IMR-90 (cell line): ENCODE measurements at regions not wholly inside any gene's neighbourhood (a gene's known extent, or its start where the extent isn't known, plus 50 kb on each side); places are given as distances from the start of the nearest gene placed in this dataset.

Experiments used
- ATAC-seq: fragments of 200-7000 bp; cut with Tn5 transposase; 2 replicates; pipeline ENCODE4 v1.9.1; 2020; ENCODE audit warnings: low read depth, mild to moderate bottlenecking, moderate library complexity
- BruUV-seq: library from RNA; stranded (reverse); fragments of 400-500 nt; replicated peaks from 2 replicates; lab custom pipeline; 2021; lab: Mats Ljungman, UMichigan
- CTCF ChIA-PET: fragments of 300-600 bp; formaldehyde crosslinking; extraction: SDS; loops from one replicate; lab custom pipeline; 2021; ENCODE audit warnings: antibody characterized with exemption; lab: Yijun Ruan, JAX
- POLR2A ChIA-PET: fragments of 300-600 bp; sonication (Branson Sonifier 250); formaldehyde crosslinking; loops from one replicate; lab custom pipeline; 2022; ENCODE audit warnings: antibody characterized with exemption; ENCODE audit not compliant: unreplicated experiment; lab: Charles Lee
- DNase-seq: peaks from one replicate; pipeline ENCODE4 v3.0.0; 2013
- H2AFZ ChIP-seq: replicated peaks from 2 replicates; pipeline ENCODE3; 2013; ENCODE audit warnings: low read length, mild to moderate bottlenecking; ENCODE audit not compliant: poor library complexity
- H2AK5ac ChIP-seq: 2 replicates; pipeline ENCODE4 v1.6.1; 2013; ENCODE audit warnings: low read depth, low read length, inconsistent platforms
- H2AK9ac ChIP-seq: replicated peaks from 2 replicates; pipeline ENCODE3; 2013; ENCODE audit warnings: mild to moderate bottlenecking, low read depth, low read length, moderate library complexity; ENCODE audit not compliant: poor library complexity
- H2BK120ac ChIP-seq: 2 replicates; pipeline ENCODE4 v1.6.1; 2013; ENCODE audit warnings: low read depth, low read length, inconsistent platforms
- H2BK15ac ChIP-seq: 3 replicates; pipeline ENCODE4 v1.6.1; 2013; ENCODE audit warnings: low read depth, low read length, inconsistent platforms
- H2BK20ac ChIP-seq: 2 replicates; pipeline ENCODE4 v1.6.1; 2013; ENCODE audit warnings: low read depth, mild to moderate bottlenecking, inconsistent platforms, low read length, moderate library complexity
- H2BK5ac ChIP-seq: 2 replicates; pipeline ENCODE4 v1.6.1; 2013; ENCODE audit warnings: mild to moderate bottlenecking, low read depth, low read length, inconsistent platforms; ENCODE audit not compliant: poor library complexity, severe bottlenecking
- H3K14ac ChIP-seq: replicated peaks from 2 replicates; pipeline ENCODE4 v1.6.1; 2013; ENCODE audit warnings: low read depth, low read length, inconsistent platforms
- H3K18ac ChIP-seq: 2 replicates; pipeline ENCODE4 v1.6.1; 2013; ENCODE audit warnings: low read depth, low read length, control low read depth
- H3K23ac ChIP-seq: 2 replicates; pipeline ENCODE4 v1.6.1; 2013; ENCODE audit warnings: low read depth, low read length, inconsistent platforms
- H3K27ac ChIP-seq: 2 replicates; pipeline ENCODE4 v1.5.1; 2013; ENCODE audit warnings: mild to moderate bottlenecking, control low read depth, low read length; ENCODE audit not compliant: insufficient read depth
- H3K27me3 ChIP-seq: 2 replicates; pipeline ENCODE4 v1.6.1; 2013; ENCODE audit warnings: low read length; ENCODE audit not compliant: control insufficient read depth, insufficient read depth
- H3K36me3 ChIP-seq: 2 replicates; pipeline ENCODE4 v1.6.1; 2013; ENCODE audit warnings: low read length, mixed read lengths; ENCODE audit not compliant: control insufficient read depth, insufficient read depth
- H3K4ac ChIP-seq: 2 replicates; pipeline ENCODE4 v1.6.1; 2013; ENCODE audit warnings: low read depth, low read length, inconsistent platforms
- H3K4me1 ChIP-seq: 2 replicates; pipeline ENCODE4 v1.6.1; 2013; ENCODE audit warnings: low read length, mixed read lengths; ENCODE audit not compliant: control insufficient read depth, insufficient read depth
- H3K4me2 ChIP-seq: 2 replicates; pipeline ENCODE4 v1.6.1; 2013; ENCODE audit warnings: low read depth, mild to moderate bottlenecking, control low read depth, low read length, moderate library complexity
- H3K4me3 ChIP-seq: 2 replicates; pipeline ENCODE4 v1.5.1; 2013; ENCODE audit warnings: low read depth, mild to moderate bottlenecking, control low read depth, low read length, moderate library complexity; ENCODE audit not compliant: insufficient read depth
- H3K56ac ChIP-seq: 2 replicates; pipeline ENCODE4 v1.6.1; 2013; ENCODE audit warnings: low read length, inconsistent platforms; ENCODE audit not compliant: insufficient read depth; ENCODE audit errors: extremely low read depth
- H3K79me1 ChIP-seq, 2 experiments: 2 replicates each; pipeline ENCODE4 v1.6.1; 2013; ENCODE audit warnings: low read length in 2 of 2, inconsistent platforms in 1 of 2, low read depth in 1 of 2
- H3K9ac ChIP-seq: 2 replicates; pipeline ENCODE4 v1.6.1; 2013; ENCODE audit warnings: low read depth, low read length, control low read depth
- H3K9me1 ChIP-seq: 2 replicates; pipeline ENCODE4 v1.6.1; 2013; ENCODE audit warnings: low read length, inconsistent platforms; ENCODE audit not compliant: insufficient read depth
- H3K9me3 ChIP-seq: 2 replicates; pipeline ENCODE4 v1.6.1; 2013; ENCODE audit warnings: low read length; ENCODE audit not compliant: control insufficient read depth, insufficient read depth
- H4K20me1 ChIP-seq: 2 replicates; pipeline ENCODE4 v1.6.1; 2013; ENCODE audit warnings: low read length, inconsistent platforms; ENCODE audit not compliant: insufficient read depth
- H4K5ac ChIP-seq: 2 replicates; pipeline ENCODE4 v1.6.1; 2013; ENCODE audit warnings: mild to moderate bottlenecking, low read depth, low read length, control low read depth
- H4K8ac ChIP-seq, 2 experiments: 2 replicates each; pipeline ENCODE4 v1.6.1; 2013; ENCODE audit warnings: low read depth in 2 of 2, low read length in 2 of 2, control low read depth in 1 of 2, inconsistent platforms in 1 of 2
- H4K91ac ChIP-seq: 2 replicates; pipeline ENCODE4 v1.6.1; 2013; ENCODE audit warnings: low read depth, low read length, inconsistent platforms; ENCODE audit not compliant: insufficient read depth
- CTCF ChIP-seq: conservative IDR thresholded peaks from 2 replicates; pipeline ENCODE4 v1.5.1; 2012; ENCODE audit warnings: mild to moderate bottlenecking, low read depth, low read length, improper control_type of control experiment
- ELK1 ChIP-seq: fragments of 150-350 bp; IDR thresholded peaks from 2 replicates; pipeline ENCODE4 v1.6.1; 2016; ENCODE audit warnings: low read depth, mild to moderate bottlenecking, low read length, moderate library complexity, borderline replicate concordance
- FOS ChIP-seq: fragments of 150-350 bp; IDR thresholded peaks from 2 replicates; pipeline ENCODE4 v1.6.1; 2016; ENCODE audit warnings: low read depth, low read length
- MAFK ChIP-seq: IDR thresholded peaks from 2 replicates; pipeline ENCODE4 v1.6.1; 2012; ENCODE audit warnings: low read depth, low read length, improper control_type of control experiment
- MAZ ChIP-seq: IDR thresholded peaks from 2 replicates; pipeline ENCODE4 v1.6.1; 2012; ENCODE audit warnings: low read depth, mild to moderate bottlenecking, low read length, improper control_type of control experiment, moderate library complexity, borderline replicate concordance
- MXI1 ChIP-seq: IDR thresholded peaks from 2 replicates; pipeline ENCODE4 v1.6.1; 2012; ENCODE audit warnings: low read depth, mild to moderate bottlenecking, low read length, moderate library complexity, borderline replicate concordance
- NFE2L2 ChIP-seq: fragments of 150-350 bp; IDR thresholded peaks from 2 replicates; pipeline ENCODE4 v1.6.1; 2016; ENCODE audit warnings: low read depth, mild to moderate bottlenecking, low read length
- POLR2A ChIP-seq: IDR thresholded peaks from 2 replicates; pipeline ENCODE4 v1.6.1; 2012; ENCODE audit warnings: mild to moderate bottlenecking, low read depth, low read length
- RAD21 ChIP-seq: IDR thresholded peaks from 2 replicates; pipeline ENCODE4 v1.6.1; 2012; ENCODE audit warnings: low read length, improper control_type of control experiment
- RFX5 ChIP-seq: IDR thresholded peaks from 2 replicates; pipeline ENCODE4 v1.8.0; 2012; ENCODE audit warnings: low read depth, mild to moderate bottlenecking, low read length, moderate library complexity
- WGBS, 2 experiments: methylation state at CpG; one replicate each; pipeline versions ENCODE4 v1.1.5 to v1.1.7; 2013; ENCODE audit warnings: missing lambda C conversion rate in 2 of 2; ENCODE audit not compliant: insufficient read length in 1 of 2; ENCODE audit errors: extremely low coverage in 2 of 2; 5-methylcytosine and 5-hydroxymethylcytosine counted together
- dilution Hi-C: fragments of 300-500 bp; cut with HindIII; formaldehyde crosslinking; loops from one replicate; pipeline ENCODE4 v1.14.3; 2018; ENCODE audit warnings: low sequenced_read_pairs; ENCODE audit not compliant: unreplicated experiment
- in situ Hi-C: fragments of 300-500 bp; cut with MboI; formaldehyde crosslinking; loops from 3 replicates; pipeline ENCODE4 v1.14.3; 2019; ENCODE audit warnings: low sequenced_read_pairs, inconsistent platforms, mixed read lengths
- intact Hi-C: fragments of 100-400 bp; cut with micrococcal nuclease; formaldehyde crosslinking; loops from 2 replicates; pipeline ENCODE4 v1.10.0; 2022

GRCh38 chr11:35082321-35083180, 56.4 kb upstream of the CD44 start:
- Histone ChIP-seq H2BK20ac (peak overlapping the region; percentile 99), H3K4me2 (peak overlapping the region; percentile 73), H3K9ac (peak overlapping the region; percentile 3; the same call in 1 of the 2 replicates), H3K9me1 (peaks cover 20% of the 10 kb centered on the region), H2AFZ (peak overlapping the region; percentile 91), H3K27ac (peak overlapping the region; percentile 60), H3K27me3 (no peaks in the 10 kb centered on the region), H3K56ac (peak overlapping the region; percentile 59), H3K4me3 (no peak overlapping the region), H3K4me1 (peaks cover 21% of the 10 kb centered on the region), H4K5ac (peak overlapping the region; percentile 83), H3K36me3 (no peaks in the 10 kb centered on the region), H4K8ac (peak overlapping the region in 1 of 2 experiments; percentile 86; a peak in 2 of 4 replicates), H2BK15ac (peak overlapping the region; percentile 49; the same call in 2 of the 3 replicates), H2AK9ac (peak overlapping the region; percentile 59), H2AK5ac (peak overlapping the region; percentile 65), H3K23ac (peak overlapping the region; percentile 98), H3K14ac (peak overlapping the region; percentile 89), H3K18ac (peak overlapping the region; percentile 79), H3K9me3 (no peaks in the 10 kb centered on the region), H3K79me1 (peaks cover 0 to 30% of the 10 kb centered on the region in 2 experiments; a peak in 2 of 4 replicates), H4K20me1 (no peaks in the 10 kb centered on the region), H2BK120ac (peak overlapping the region; percentile 99), H2BK5ac (peak overlapping the region; percentile 91), H4K91ac (peak overlapping the region; percentile 86), H3K4ac (peak overlapping the region; percentile 96)
- BruUV-seq, result no TSS peak
- ChIA-PET CTCF (no interaction called here), POLR2A (no interaction called here)
- intact Hi-C loops, result loop anchor here (2.0 to 5.0 kb wide), 2 partner anchors 56 to 70 kb away; partner anchors contain the start of gene CD44
- in situ Hi-C loops, result no loop called here
- ATAC-seq, result peak; percentile 91
- 66% methylated on average over 3 of the region's 15 CpGs; no CpG with 5 or more reads in 1 of the 2 experiments for WGBS, 2 experiments
- dilution Hi-C loops, result no loop called here
- DNase-seq, result peak; percentile 83
- TF ChIP-seq MAZ (peak; percentile 64; the same call in 1 of the 2 replicates), RAD21 (peak; percentile 19; the same call in 1 of the 2 replicates), FOS (peak; percentile 40; the same call in 1 of the 2 replicates), MAFK (no peak), POLR2A (peak; percentile 32; the same call in 1 of the 2 replicates), ELK1 (no peak), MXI1 (peak; percentile 70; the same call in 1 of the 2 replicates), NFE2L2 (no peak), RFX5 (no peak), CTCF (no peak)
